Inflammatory macrophage treated with lipopolysaccharide for 1 hour (primary cell): ENCODE measurements at regions not wholly inside any gene's neighbourhood (a gene's known extent, or its start where the extent isn't known, plus 50 kb on each side); places are given as distances from the start of the nearest gene placed in this dataset.

Source experiments
- DNase-seq, 2 donors: peaks; one replicate each; pipeline ENCODE4 v3.0.0-alpha.2; 2020 to 2022

- no peak for DNase-seq
Measured at GRCh38 chr10:44196008-44196320, 188.9 kb downstream of the CXCL12 start.

- no peak for DNase-seq
Measured at GRCh38 chr10:44195112-44196007, 189.5 kb downstream of the CXCL12 start.

GRCh38 chr10:44194435-44194834 lies 190.5 kb downstream of the CXCL12 start:
- DNase-seq: no peak

- no peak for DNase-seq
Measured at GRCh38 chr10:44193567-44194220, 191.2 kb downstream of the CXCL12 start.

- DNase-seq: no peak
Measured at GRCh38 chr10:44193166-44193565, 191.7 kb downstream of the CXCL12 start.

- no peak for DNase-seq
Measured at GRCh38 chr10:44192435-44192834, 192.5 kb downstream of the CXCL12 start.

GRCh38 chr10:44190541-44190940 lies 194.4 kb downstream of the CXCL12 start:
- no peak for DNase-seq

GRCh38 chr10:44186821-44187220 lies 198.1 kb downstream of the CXCL12 start:
- no peak for DNase-seq

GRCh38 chr10:44186150-44186549 lies 198.7 kb downstream of the CXCL12 start:
- no peak for DNase-seq

- no peak for DNase-seq
Measured at GRCh38 chr10:44185315-44185666, 199.6 kb downstream of the CXCL12 start.

- no peak for DNase-seq
Measured at GRCh38 chr10:44184633-44185314, 200.1 kb downstream of the CXCL12 start.

GRCh38 chr10:44183667-44184632 lies 200.9 kb downstream of the CXCL12 start:
- no peak for DNase-seq

GRCh38 chr10:44182909-44183308 lies 202.0 kb downstream of the CXCL12 start:
- no peak for DNase-seq

- no peak for DNase-seq
Measured at GRCh38 chr10:44180321-44181168, 204.4 kb downstream of the CXCL12 start.

GRCh38 chr10:44178856-44179255 lies 206.0 kb downstream of the CXCL12 start:
- DNase-seq: no peak

- no peak for DNase-seq
Measured at GRCh38 chr10:44178281-44178680, 206.6 kb downstream of the CXCL12 start.

- no peak for DNase-seq
Measured at GRCh38 chr10:44177610-44178009, 207.3 kb downstream of the CXCL12 start.

- DNase-seq: no peak
Measured at GRCh38 chr10:44176311-44176710, 208.6 kb downstream of the CXCL12 start.

- DNase-seq: no peak
Measured at GRCh38 chr10:44173608-44173894, 211.3 kb downstream of the CXCL12 start.

- no peak for DNase-seq
Measured at GRCh38 chr10:44172883-44173607, 211.9 kb downstream of the CXCL12 start.

GRCh38 chr10:44171765-44172164 lies 213.1 kb downstream of the CXCL12 start:
- DNase-seq: no peak
